IPS DF 6.9 (cell line): ENCODE measurements at regions not wholly inside any gene's neighbourhood (a gene's known extent, or its start where the extent isn't known, plus 50 kb on each side); places are given as distances from the start of the nearest gene placed in this dataset.

Experiments
- DNase-seq: peaks from one replicate; pipeline ENCODE4 v3.0.0-alpha.2; 2013; ENCODE audit warnings: low read depth, low spot score
- H3K27ac ChIP-seq: one replicate; pipeline ENCODE4 v1.5.1; 2013; ENCODE audit warnings: low read length, control low read depth
- H3K27me3 ChIP-seq: 2 replicates; pipeline ENCODE4 v1.6.1; 2013; ENCODE audit warnings: mild to moderate bottlenecking, low read length; ENCODE audit not compliant: control insufficient read depth, insufficient read depth
- H3K36me3 ChIP-seq: 2 replicates; pipeline ENCODE4 v1.6.1; 2013; ENCODE audit warnings: low read length; ENCODE audit not compliant: control insufficient read depth, insufficient read depth
- H3K4me1 ChIP-seq: 2 replicates; pipeline ENCODE4 v1.6.1; 2013; ENCODE audit warnings: low read length; ENCODE audit not compliant: control insufficient read depth, insufficient read depth
- H3K4me3 ChIP-seq: 2 replicates; pipeline ENCODE4 v1.5.1; 2013; ENCODE audit warnings: mild to moderate bottlenecking, low read length
- H3K9me3 ChIP-seq: 2 replicates; pipeline ENCODE4 v1.6.1; 2013; ENCODE audit warnings: low read length, inconsistent platforms; ENCODE audit not compliant: control insufficient read depth, insufficient read depth
- WGBS: extraction: QIAGEN DNeasy Blood & Tissue Kit; methylation state at CpG from one replicate; pipeline ENCODE4 v1.1.7; 2013; ENCODE audit warnings: mixed read lengths, missing lambda C conversion rate; ENCODE audit not compliant: insufficient read length, insufficient coverage; 5-methylcytosine and 5-hydroxymethylcytosine counted together

GRCh38 chr1:238108417-238108816 lies 217.7 kb upstream of the ZP4 start:
- WGBS, result no CpG with 5 or more reads among the region's 2 CpGs
- H3K27ac ChIP-seq, result no peak overlapping the region
- H3K4me1 ChIP-seq, result no peaks in the 10 kb centered on the region
- H3K4me3 ChIP-seq, result no peak overlapping the region
- no peaks in the 10 kb centered on the region for H3K9me3 ChIP-seq
- no peaks in the 10 kb centered on the region for H3K27me3 ChIP-seq
- no peak for DNase-seq
- H3K36me3 ChIP-seq, result no peaks in the 10 kb centered on the region

DNA sequence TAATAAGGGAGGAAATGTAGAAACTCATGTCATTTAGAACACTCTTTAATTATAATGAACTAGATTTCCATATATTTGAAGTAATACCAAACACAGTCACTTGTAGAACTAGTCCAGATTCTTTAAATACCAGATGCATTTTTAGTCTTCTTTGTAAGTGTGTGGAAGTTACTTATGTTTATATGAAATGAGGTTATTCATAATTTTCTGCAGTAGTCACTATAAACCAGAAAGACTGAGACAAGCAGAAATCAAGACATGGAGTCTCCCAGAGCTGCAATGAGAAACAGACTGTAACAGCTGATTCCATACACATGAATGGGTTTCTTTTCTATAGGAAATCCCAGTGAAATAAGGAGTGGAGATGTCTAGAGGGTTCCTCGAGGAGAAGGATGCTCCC lies 216.6 kb upstream of the ZP4 start:
- H3K4me1 ChIP-seq, result no peaks in the 10 kb centered on the region
- no peak overlapping the region for H3K4me3 ChIP-seq
- H3K27me3 ChIP-seq, result no peaks in the 10 kb centered on the region
- no peaks in the 10 kb centered on the region for H3K36me3 ChIP-seq
- no peaks in the 10 kb centered on the region for H3K9me3 ChIP-seq
- no peak overlapping the region for H3K27ac ChIP-seq
- WGBS, result no CpG with 5 or more reads among the region's 1 CpG
- DNase-seq, result no peak

GRCh38 chr1:238104752-238105151 lies 214.0 kb upstream of the ZP4 start:
- no peak overlapping the region for H3K27ac ChIP-seq
- DNase-seq, result no peak
- H3K4me3 ChIP-seq, result no peak overlapping the region
- H3K4me1 ChIP-seq, result no peaks in the 10 kb centered on the region
- no peaks in the 10 kb centered on the region for H3K9me3 ChIP-seq
- H3K27me3 ChIP-seq, result no peaks in the 10 kb centered on the region
- no peaks in the 10 kb centered on the region for H3K36me3 ChIP-seq
- no CpG with 5 or more reads among the region's 2 CpGs for WGBS

DNA sequence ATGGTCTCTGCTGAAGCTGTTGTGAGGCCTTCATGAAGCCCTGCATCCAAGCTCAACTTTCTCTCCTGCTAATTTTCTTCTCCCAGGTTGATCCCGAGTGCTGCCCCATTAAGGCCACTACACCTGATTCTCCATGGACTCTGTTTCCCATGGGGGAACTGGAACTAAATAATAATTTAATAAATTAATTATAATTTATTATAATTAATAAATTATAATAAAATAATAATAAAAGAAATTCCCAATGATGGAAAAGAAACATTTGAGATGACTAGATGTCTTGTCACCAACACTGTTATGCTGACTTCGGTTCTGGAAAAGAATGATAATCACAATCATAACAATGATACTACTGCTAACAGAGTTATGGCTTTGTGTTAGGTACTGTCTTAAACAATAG lies 211.2 kb upstream of the ZP4 start:
- Histone ChIP-seq H3K9me3 (no peaks in the 10 kb centered on the region), H3K4me1 (no peaks in the 10 kb centered on the region), H3K27me3 (no peaks in the 10 kb centered on the region), H3K36me3 (no peaks in the 10 kb centered on the region), H3K4me3 (no peak overlapping the region), H3K27ac (no peak overlapping the region)
- no CpG with 5 or more reads among the region's 2 CpGs for WGBS
- DNase-seq, result no peak

DNA sequence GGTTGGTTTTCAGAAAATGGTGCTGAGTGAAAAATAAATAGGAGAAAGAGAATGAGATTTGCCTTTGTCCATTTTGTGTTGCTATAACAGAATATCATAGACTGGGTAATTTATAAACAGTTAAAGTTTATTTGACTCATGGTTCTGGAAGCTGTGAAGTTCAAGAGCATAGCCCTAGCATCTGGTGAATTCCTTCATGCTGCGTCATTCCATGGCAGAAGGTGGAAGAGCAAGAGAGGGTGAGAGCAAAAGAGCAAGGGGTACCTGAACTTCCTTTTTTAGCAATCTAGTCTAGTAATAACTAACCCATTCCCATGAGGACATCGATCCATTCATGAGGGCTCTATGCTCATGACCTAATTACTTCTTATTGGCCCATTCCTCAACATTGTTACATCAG lies 209.1 kb upstream of the ZP4 start:
- no CpG with 5 or more reads among the region's 2 CpGs for WGBS
- H3K9me3 ChIP-seq, result no peaks in the 10 kb centered on the region
- H3K27me3 ChIP-seq, result no peaks in the 10 kb centered on the region
- H3K4me3 ChIP-seq, result no peak overlapping the region
- no peaks in the 10 kb centered on the region for H3K36me3 ChIP-seq
- DNase-seq, result no peak
- no peaks in the 10 kb centered on the region for H3K4me1 ChIP-seq
- no peak overlapping the region for H3K27ac ChIP-seq

- Histone ChIP-seq H3K36me3 (no peaks in the 10 kb centered on the region), H3K4me3 (no peak overlapping the region), H3K27ac (no peak overlapping the region), H3K27me3 (no peaks in the 10 kb centered on the region), H3K9me3 (no peaks in the 10 kb centered on the region), H3K4me1 (no peaks in the 10 kb centered on the region; the same call in 1 of the 2 replicates)
- no peak for DNase-seq
Observed at GRCh38 chr1:238089615-238090014, 198.9 kb upstream of the ZP4 start.

DNA sequence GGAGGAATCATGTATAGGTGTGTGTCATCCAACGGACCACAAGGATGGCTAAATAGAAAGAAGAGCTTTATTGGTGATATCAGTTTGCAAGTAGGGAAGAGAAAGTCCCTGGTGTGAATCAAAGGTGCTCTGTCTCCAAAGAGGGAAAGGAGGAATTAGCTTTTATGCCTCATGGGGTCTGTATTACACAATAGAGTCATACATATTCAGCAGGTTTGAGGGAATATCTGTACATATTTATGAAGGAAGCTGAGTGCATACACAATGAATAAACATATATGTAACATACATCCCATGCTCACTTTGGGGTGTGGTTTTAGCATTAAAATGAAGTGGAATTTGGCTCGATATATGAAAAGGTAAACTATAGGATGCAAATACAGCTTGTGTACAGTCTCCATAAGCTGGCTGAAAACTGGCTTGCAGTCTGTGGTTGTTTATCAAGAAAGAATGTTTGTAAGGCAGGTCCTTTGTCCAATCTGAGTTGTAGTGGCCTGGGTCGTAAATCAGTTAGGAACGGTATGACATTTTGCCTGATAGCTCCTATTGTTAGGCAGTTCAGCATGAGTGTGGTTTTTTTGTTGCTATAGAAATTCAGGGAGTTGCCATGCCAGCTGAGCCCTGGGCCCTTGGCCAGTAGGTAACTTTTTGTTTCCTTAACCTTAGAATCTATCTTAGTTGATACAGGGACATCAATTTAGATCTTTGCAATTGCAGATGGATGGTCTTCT lies 198.0 kb upstream of the ZP4 start:
- DNase-seq, result no peak
- WGBS, result no CpG with 5 or more reads among the region's 4 CpGs

GRCh38 chr1:238073991-238074390 lies 183.3 kb upstream of the ZP4 start:
- no peaks in the 10 kb centered on the region for H3K36me3 ChIP-seq
- H3K4me3 ChIP-seq, result no peak overlapping the region
- no peaks in the 10 kb centered on the region for H3K27me3 ChIP-seq
- DNase-seq, result no peak
- no peaks in the 10 kb centered on the region for H3K9me3 ChIP-seq
- no CpG with 5 or more reads among the region's 1 CpG for WGBS
- H3K27ac ChIP-seq, result no peak overlapping the region
- no peaks in the 10 kb centered on the region for H3K4me1 ChIP-seq

More for the DNA sequence above, 198.0 kb upstream of the ZP4 start:
- Histone ChIP-seq H3K27me3 (no peaks in the 10 kb centered on the region), H3K9me3 (no peaks in the 10 kb centered on the region), H3K27ac (no peak overlapping the region), H3K4me3 (no peak overlapping the region), H3K4me1 (no peaks in the 10 kb centered on the region; the same call in 1 of the 2 replicates), H3K36me3 (no peaks in the 10 kb centered on the region)

- no peaks in the 10 kb centered on the region for H3K36me3 ChIP-seq
Observed at GRCh38 chr1:238071061-238071460, 180.3 kb upstream of the ZP4 start.

GRCh38 chr1:238063454-238063853 lies 172.7 kb upstream of the ZP4 start:
- Histone ChIP-seq H3K27ac (no peak overlapping the region), H3K27me3 (no peaks in the 10 kb centered on the region), H3K36me3 (no peaks in the 10 kb centered on the region), H3K9me3 (no peaks in the 10 kb centered on the region), H3K4me1 (no peaks in the 10 kb centered on the region), H3K4me3 (no peak overlapping the region)
- DNase-seq, result no peak
- no CpG with 5 or more reads among the region's 4 CpGs for WGBS

More at GRCh38 chr1:238071061-238071460, 180.3 kb upstream of the ZP4 start:
- no peak overlapping the region for H3K4me3 ChIP-seq
- no peaks in the 10 kb centered on the region for H3K4me1 ChIP-seq
- no peaks in the 10 kb centered on the region for H3K27me3 ChIP-seq
- no peaks in the 10 kb centered on the region for H3K9me3 ChIP-seq
- WGBS, result no CpG with 5 or more reads among the region's 3 CpGs
- no peak overlapping the region for H3K27ac ChIP-seq
- no peak for DNase-seq

DNA sequence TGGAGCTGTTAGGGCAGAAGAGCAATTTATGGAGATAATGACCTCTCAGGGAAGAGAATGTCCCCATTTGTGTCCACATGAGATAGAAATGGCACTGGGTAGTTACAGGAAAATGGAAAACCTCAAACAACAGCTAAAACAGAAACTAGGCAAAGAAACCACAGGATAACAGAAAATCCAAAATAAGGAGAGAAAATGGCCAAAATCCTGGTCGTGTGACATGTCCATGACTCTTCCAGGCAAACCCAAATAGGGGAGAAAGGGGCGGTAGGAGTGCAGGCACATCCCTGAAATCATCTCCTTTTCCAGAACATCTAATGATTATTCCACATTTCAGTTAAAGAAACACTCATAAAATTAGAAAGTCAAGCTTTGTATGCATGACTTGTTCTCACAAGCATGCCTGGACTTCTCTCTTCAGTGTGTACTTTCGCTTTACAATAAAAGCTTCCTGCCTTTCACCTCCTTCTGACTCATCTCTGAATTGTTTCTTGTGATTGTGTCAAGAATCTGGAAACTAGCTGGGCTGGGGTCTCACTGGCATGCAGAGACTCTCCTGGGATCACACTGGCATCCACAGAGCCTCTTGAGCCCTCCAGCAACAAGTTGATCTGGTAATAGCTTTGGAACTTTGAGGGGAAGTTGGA lies 171.4 kb upstream of the ZP4 start:
- Histone ChIP-seq H3K9me3 (no peaks in the 10 kb centered on the region; the same call in 1 of the 2 replicates), H3K4me3 (no peak overlapping the region), H3K36me3 (no peaks in the 10 kb centered on the region), H3K27ac (no peak overlapping the region), H3K27me3 (no peaks in the 10 kb centered on the region), H3K4me1 (no peaks in the 10 kb centered on the region)
- WGBS, result no CpG with 5 or more reads among the region's 3 CpGs
- no peak for DNase-seq
